Activated gamma-delta T cell treated with Interleukin-2 at 50 U/mL for 16 hours (primary cell): ENCODE measurements at regions not wholly inside any gene's neighbourhood (a gene's known extent, or its start where the extent isn't known, plus 50 kb on each side); places are given as distances from the start of the nearest gene placed in this dataset.

Source experiments
- DNase-seq: peaks from one replicate; pipeline ENCODE4 v3.0.0-alpha.2; 2020

- no peak for DNase-seq
These were observed 734.7 kb upstream of the NR2F2 start for GRCh38 chr15:95595759-95596158.

GRCh38 chr15:95596496-95596895 is 734.0 kb upstream of the NR2F2 start:
- no peak for DNase-seq

GRCh38 chr15:95598251-95598855 is 732.1 kb upstream of the NR2F2 start:
- DNase-seq, result no peak

GRCh38 chr15:95600367-95600766 is 730.1 kb upstream of the NR2F2 start:
- no peak for DNase-seq

- DNase-seq, result no peak
These were observed 729.6 kb upstream of the NR2F2 start for GRCh38 chr15:95600884-95601283.

GRCh38 chr15:95601525-95601924 is 729.0 kb upstream of the NR2F2 start:
- DNase-seq, result no peak

- DNase-seq, result no peak
These were observed 726.7 kb upstream of the NR2F2 start for GRCh38 chr15:95603802-95604201.

- DNase-seq, result no peak
These were observed 725.9 kb upstream of the NR2F2 start for GRCh38 chr15:95604634-95605036.

- DNase-seq, result no peak
These were observed 725.4 kb upstream of the NR2F2 start for GRCh38 chr15:95605098-95605497.

- no peak for DNase-seq
These were observed 723.9 kb upstream of the NR2F2 start for GRCh38 chr15:95606551-95606950.

- no peak for DNase-seq
These were observed 722.1 kb upstream of the NR2F2 start for GRCh38 chr15:95608371-95608770.

- no peak for DNase-seq
These were observed 721.4 kb upstream of the NR2F2 start for GRCh38 chr15:95609096-95609495.

GRCh38 chr15:95610945-95611344 is 719.6 kb upstream of the NR2F2 start:
- DNase-seq, result no peak

- DNase-seq, result no peak
These were observed 715.1 kb upstream of the NR2F2 start for GRCh38 chr15:95615436-95615835.

GRCh38 chr15:95616306-95616705 is 714.2 kb upstream of the NR2F2 start:
- no peak for DNase-seq

GRCh38 chr15:95620934-95621579 is 709.4 kb upstream of the NR2F2 start:
- DNase-seq, result no peak

- DNase-seq, result no peak
These were observed 707.7 kb upstream of the NR2F2 start for GRCh38 chr15:95622843-95623242.

- DNase-seq, result no peak
These were observed 706.4 kb upstream of the NR2F2 start for GRCh38 chr15:95624100-95624499.

GRCh38 chr15:95624616-95625361 is 705.7 kb upstream of the NR2F2 start:
- no peak for DNase-seq

GRCh38 chr15:95626501-95627361 is 703.8 kb upstream of the NR2F2 start:
- DNase-seq, result no peak

- DNase-seq, result no peak
These were observed 700.9 kb upstream of the NR2F2 start for GRCh38 chr15:95629503-95630168.

GRCh38 chr15:95630683-95631082 is 699.8 kb upstream of the NR2F2 start:
- DNase-seq, result no peak

- DNase-seq, result no peak
These were observed 694.8 kb upstream of the NR2F2 start for GRCh38 chr15:95635666-95636065.
